OCI-LY1 (cell line): ENCODE measurements at regions not wholly inside any gene's neighbourhood (a gene's known extent, or its start where the extent isn't known, plus 50 kb on each side); places are given as distances from the start of the nearest gene placed in this dataset.

Source experiments
- CTCF ChIP-seq: fragments of 200-600 bp; sonication (generic), shearing (Covaris generic); IDR thresholded peaks from 2 replicates; pipeline ENCODE4 v1.5.1; 2017; ENCODE audit warnings: mild to moderate bottlenecking, antibody characterized with exemption, low read length, moderate library complexity, mixed read lengths
- EZH2 ChIP-seq: fragments of 200-600 bp; sonication (generic), shearing (Covaris generic); IDR thresholded peaks from 2 replicates; pipeline ENCODE4 v1.8.0; 2017; ENCODE audit warnings: borderline replicate concordance, mixed run types, mild to moderate bottlenecking, antibody characterized with exemption, low read length, moderate library complexity, mixed read lengths

- TF ChIP-seq EZH2 (no peak), CTCF (no peak)
These were observed 92.2 kb upstream of the MPHOSPH6 start for GRCh38 chr16:82262244-82262643.
